HFFc6 (cell line): ENCODE measurements at regions not wholly inside any gene's neighbourhood (a gene's known extent, or its start where the extent isn't known, plus 50 kb on each side); places are given as distances from the start of the nearest gene placed in this dataset.

Experiments
- DNase-seq: peaks from one replicate; pipeline ENCODE4 v3.0.0-alpha.2; 2018
- H3K27ac Mint-ChIP-seq: 2 replicates; pipeline ENCODE4 v1.8.0; 2020; ENCODE audit warnings: mild to moderate bottlenecking, mixed read lengths
- H3K27me3 Mint-ChIP-seq: 2 replicates; pipeline ENCODE4 v1.8.0; 2021; ENCODE audit warnings: mild to moderate bottlenecking, moderate library complexity, mixed read lengths; ENCODE audit not compliant: insufficient read depth
- H3K36me3 Mint-ChIP-seq: 2 replicates; pipeline ENCODE4 v1.8.0; 2021; ENCODE audit warnings: low read depth, mixed read lengths
- H3K4me1 Mint-ChIP-seq: 2 replicates; pipeline ENCODE4 v1.8.0; 2020; ENCODE audit warnings: low read depth, mixed read lengths
- H3K4me3 Mint-ChIP-seq: 2 replicates; pipeline ENCODE4 v1.8.0; 2020; ENCODE audit warnings: mild to moderate bottlenecking, moderate library complexity, mixed read lengths
- H3K9me3 Mint-ChIP-seq: 2 replicates; pipeline ENCODE4 v1.8.0; 2020; ENCODE audit warnings: mild to moderate bottlenecking, mixed read lengths
- CTCF ChIP-seq: fragments of 200-600 bp; sonication (generic); IDR thresholded peaks from 2 replicates; pipeline ENCODE4 v1.5.0; 2021; ENCODE audit warnings: antibody characterized with exemption, mild to moderate bottlenecking

GRCh38 chr7:69232445-69233376 is 365.6 kb upstream of the AUTS2 start:
- H3K9me3 Mint-ChIP-seq = peaks cover 35% of the 10 kb centered on the region
- H3K27ac Mint-ChIP-seq = no peak overlapping the region
- no peaks in the 10 kb centered on the region for H3K36me3 Mint-ChIP-seq
- no peak for TF ChIP-seq CTCF
- no peak for DNase-seq
- H3K4me1 Mint-ChIP-seq = no peaks in the 10 kb centered on the region
- no peak overlapping the region for H3K4me3 Mint-ChIP-seq
- H3K27me3 Mint-ChIP-seq = no peaks in the 10 kb centered on the region

- no peak overlapping the region for H3K4me3 Mint-ChIP-seq
- DNase-seq = no peak
- H3K4me1 Mint-ChIP-seq = no peaks in the 10 kb centered on the region
- no peak overlapping the region for H3K27ac Mint-ChIP-seq
- H3K9me3 Mint-ChIP-seq = peaks cover 48% of the 10 kb centered on the region
- no peaks in the 10 kb centered on the region for H3K27me3 Mint-ChIP-seq
- no peak for TF ChIP-seq CTCF
- H3K36me3 Mint-ChIP-seq = no peaks in the 10 kb centered on the region
Observed at GRCh38 chr7:69237541-69237940, 360.7 kb upstream of the AUTS2 start.

GRCh38 chr7:69243016-69243415 is 355.3 kb upstream of the AUTS2 start:
- no peak for TF ChIP-seq CTCF
- no peak overlapping the region for H3K4me3 Mint-ChIP-seq
- H3K9me3 Mint-ChIP-seq = peaks cover 46% of the 10 kb centered on the region
- peaks cover 6% of the 10 kb centered on the region; the same call in 1 of the 2 replicates for H3K36me3 Mint-ChIP-seq
- H3K4me1 Mint-ChIP-seq = no peaks in the 10 kb centered on the region
- no peak for DNase-seq
- no peak overlapping the region for H3K27ac Mint-ChIP-seq
- H3K27me3 Mint-ChIP-seq = no peaks in the 10 kb centered on the region; the same call in 1 of the 2 replicates

GRCh38 chr7:69244701-69245100 is 353.6 kb upstream of the AUTS2 start:
- no peak overlapping the region for H3K4me3 Mint-ChIP-seq
- H3K27me3 Mint-ChIP-seq = no peaks in the 10 kb centered on the region; the same call in 1 of the 2 replicates
- peaks cover 6% of the 10 kb centered on the region; the same call in 1 of the 2 replicates for H3K36me3 Mint-ChIP-seq
- TF ChIP-seq CTCF = no peak
- no peak overlapping the region for H3K27ac Mint-ChIP-seq
- DNase-seq = no peak
- no peaks in the 10 kb centered on the region for H3K4me1 Mint-ChIP-seq
- peaks cover 41% of the 10 kb centered on the region for H3K9me3 Mint-ChIP-seq

- no peaks in the 10 kb centered on the region; the same call in 1 of the 2 replicates for H3K27me3 Mint-ChIP-seq
- H3K36me3 Mint-ChIP-seq = peaks cover 6% of the 10 kb centered on the region; the same call in 1 of the 2 replicates
- H3K9me3 Mint-ChIP-seq = peaks cover 40% of the 10 kb centered on the region
- no peak overlapping the region for H3K4me3 Mint-ChIP-seq
- no peak overlapping the region for H3K27ac Mint-ChIP-seq
- no peaks in the 10 kb centered on the region for H3K4me1 Mint-ChIP-seq
- no peak for DNase-seq
- TF ChIP-seq CTCF = no peak
Observed at GRCh38 chr7:69245646-69246045, 352.6 kb upstream of the AUTS2 start.
